ENCODE measurements at regions not wholly inside any gene's neighbourhood (a gene's known extent, or its start where the extent isn't known, plus 50 kb on each side); places are given as distances from the start of the nearest gene placed in this dataset.

GRCh38 chr14:62253911-62254310 lies 491.7 kb downstream of the SNAPC1 start:
- Mint-ChIP-seq H3K4me1 (peaks cover 6% of the 10 kb centered on the region), H3K27me3 (ENCODE audit: low read depth) (peaks cover 20% of the 10 kb centered on the region), H3K9me3 (no peaks in the 10 kb centered on the region), H3K4me3 (no peak overlapping the region), H3K36me3 (ENCODE audit: low read depth) (no peaks in the 10 kb centered on the region), H3K27ac (ENCODE audit: unreplicated experiment) (no peak overlapping the region)
- DNase-seq (ENCODE audit: low read depth, low spot score) = no peak
- TF ChIP-seq CTCF (conservative IDR thresholded peaks at IDR 0.05) = no peak

DNA sequence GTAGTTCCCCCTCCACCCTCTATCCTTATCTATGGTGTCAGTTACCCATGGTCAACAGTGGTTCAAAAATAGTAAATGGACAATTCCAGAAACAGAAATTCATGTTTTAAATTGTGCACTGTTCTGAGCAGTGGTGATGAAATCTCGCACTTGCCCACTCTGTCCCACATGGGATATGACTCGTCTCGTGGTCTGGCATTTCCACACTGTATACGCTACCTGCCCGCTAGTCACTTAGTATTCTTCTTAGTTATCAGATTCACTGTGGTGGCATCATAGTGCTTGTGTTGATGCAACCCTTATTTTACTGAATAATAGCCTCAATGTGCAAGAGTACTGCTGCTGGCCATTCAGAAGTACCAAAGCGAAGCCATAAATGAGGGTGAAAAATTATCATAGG lies 507.0 kb downstream of the SNAPC1 start:
- no peak overlapping the region for H3K4me3 Mint-ChIP-seq
- no peak for TF ChIP-seq CTCF (conservative IDR thresholded peaks at IDR 0.05)

DNA sequence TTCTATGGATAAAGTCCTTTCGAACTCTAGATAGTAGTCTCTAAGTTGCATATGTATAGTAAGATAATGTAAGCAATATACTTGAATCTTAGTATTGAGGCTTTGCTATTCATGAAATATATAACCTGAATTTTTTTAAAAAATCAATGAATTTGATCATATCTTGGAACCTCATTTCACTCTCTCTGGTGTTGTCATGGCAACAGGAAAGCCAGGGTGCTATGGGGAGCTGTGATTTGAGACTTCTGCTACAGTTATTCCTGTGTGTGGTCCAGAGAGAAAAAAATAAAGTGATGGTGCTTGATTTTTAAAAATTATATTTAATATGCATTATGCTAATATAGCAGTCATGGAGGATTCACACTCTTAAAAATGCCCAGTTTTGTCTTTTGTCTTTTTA lies 508.0 kb downstream of the SNAPC1 start:
- DNase-seq (ENCODE audit: low read depth, low spot score) = no peak
- Mint-ChIP-seq H3K27ac (ENCODE audit: unreplicated experiment) (no peak overlapping the region), H3K4me1 (no peaks in the 10 kb centered on the region), H3K36me3 (ENCODE audit: low read depth) (no peaks in the 10 kb centered on the region), H3K27me3 (ENCODE audit: low read depth) (peaks cover 15% of the 10 kb centered on the region), H3K4me3 (no peak overlapping the region), H3K9me3 (no peaks in the 10 kb centered on the region)
- TF ChIP-seq CTCF (conservative IDR thresholded peaks at IDR 0.05) = no peak

More for the DNA sequence above, 507.0 kb downstream of the SNAPC1 start:
- H3K27me3 Mint-ChIP-seq (ENCODE audit: low read depth) = peaks cover 15% of the 10 kb centered on the region
- no peaks in the 10 kb centered on the region for H3K4me1 Mint-ChIP-seq
- no peak for DNase-seq (ENCODE audit: low read depth, low spot score)
- no peaks in the 10 kb centered on the region for H3K36me3 Mint-ChIP-seq (ENCODE audit: low read depth)
- H3K27ac Mint-ChIP-seq (ENCODE audit: unreplicated experiment) = no peak overlapping the region
- H3K9me3 Mint-ChIP-seq = no peaks in the 10 kb centered on the region

DNA sequence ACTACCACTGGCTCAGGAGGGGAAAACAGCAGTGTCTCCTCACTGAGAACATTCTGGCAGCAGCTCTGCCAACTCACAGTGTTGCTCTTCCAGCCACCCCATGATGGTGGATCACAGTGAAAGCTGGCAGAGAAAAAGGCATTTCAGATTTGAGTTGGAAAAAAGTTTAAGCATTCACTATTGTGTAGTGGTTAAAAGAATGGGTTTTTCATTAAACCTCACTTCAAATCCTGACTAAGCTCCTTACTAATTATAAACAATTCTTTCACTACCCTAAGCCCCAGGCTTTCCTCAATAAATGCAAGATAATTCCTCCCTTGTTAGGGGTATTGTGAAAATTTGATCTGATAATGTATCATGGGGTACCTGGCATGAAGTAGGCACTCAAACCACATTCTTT lies 518.1 kb downstream of the SNAPC1 start:
- no peak for DNase-seq (ENCODE audit: low read depth, low spot score)
- TF ChIP-seq CTCF (conservative IDR thresholded peaks at IDR 0.05) = no peak
- no peaks in the 10 kb centered on the region for H3K27me3 Mint-ChIP-seq (ENCODE audit: low read depth)

DNA sequence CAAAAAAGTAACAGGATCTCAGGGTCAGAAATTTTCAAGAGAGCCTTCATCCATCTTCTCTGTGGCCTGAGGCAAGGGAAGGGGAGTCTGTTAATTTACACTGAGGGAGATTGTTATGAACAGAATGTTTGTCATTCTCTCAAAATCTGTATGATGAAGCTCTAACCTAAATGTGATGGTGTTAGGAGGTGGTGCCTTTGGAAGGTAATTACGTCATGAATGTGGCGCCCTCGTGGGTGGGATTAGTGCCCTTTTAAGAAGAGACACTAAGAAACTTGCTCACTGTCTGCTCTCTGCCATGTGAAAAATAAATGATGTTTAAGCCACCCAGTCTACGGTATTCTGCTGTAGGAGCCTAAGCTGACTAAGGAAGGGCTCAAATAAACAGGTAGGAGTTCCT lies 521.6 kb downstream of the SNAPC1 start:
- Mint-ChIP-seq H3K27me3 (ENCODE audit: low read depth) (no peaks in the 10 kb centered on the region), H3K9me3 (peaks cover 6% of the 10 kb centered on the region), H3K4me3 (no peak overlapping the region), H3K27ac (ENCODE audit: unreplicated experiment) (no peak overlapping the region), H3K4me1 (peaks cover 7% of the 10 kb centered on the region), H3K36me3 (ENCODE audit: low read depth) (no peaks in the 10 kb centered on the region)
- TF ChIP-seq CTCF (conservative IDR thresholded peaks at IDR 0.05) = no peak
- DNase-seq (ENCODE audit: low read depth, low spot score) = no peak

More for the DNA sequence above, 518.1 kb downstream of the SNAPC1 start:
- peaks cover 6% of the 10 kb centered on the region for H3K9me3 Mint-ChIP-seq
- H3K4me1 Mint-ChIP-seq = peaks cover 7% of the 10 kb centered on the region
- H3K36me3 Mint-ChIP-seq (ENCODE audit: low read depth) = no peaks in the 10 kb centered on the region
- no peak overlapping the region for H3K27ac Mint-ChIP-seq (ENCODE audit: unreplicated experiment)
- no peak overlapping the region for H3K4me3 Mint-ChIP-seq

DNA sequence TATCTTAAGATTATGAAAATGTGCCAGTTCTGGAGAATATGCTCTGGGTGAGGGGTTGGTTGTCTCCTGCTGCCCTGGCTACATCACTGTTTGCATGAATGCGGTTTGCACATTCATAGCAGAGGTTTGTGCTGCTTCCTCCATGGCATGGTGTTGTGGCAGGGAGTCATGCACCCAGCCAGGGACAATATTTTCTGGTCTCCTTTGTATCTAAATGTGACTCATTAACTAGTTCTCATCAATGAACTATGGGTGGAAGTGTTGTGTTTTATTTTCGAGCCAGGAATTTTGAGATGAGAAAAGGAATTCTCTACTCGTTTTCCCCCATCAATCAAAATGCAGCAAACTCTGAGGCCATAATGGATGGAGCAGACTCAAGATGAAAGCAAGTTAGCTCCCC lies 527.3 kb downstream of the SNAPC1 start:
- Mint-ChIP-seq H3K27me3 (ENCODE audit: low read depth) (no peaks in the 10 kb centered on the region), H3K4me1 (no peaks in the 10 kb centered on the region), H3K4me3 (no peak overlapping the region), H3K27ac (ENCODE audit: unreplicated experiment) (no peak overlapping the region), H3K36me3 (ENCODE audit: low read depth) (peaks cover 3% of the 10 kb centered on the region), H3K9me3 (no peaks in the 10 kb centered on the region)
- no peak for DNase-seq (ENCODE audit: low read depth, low spot score)
- no peak for TF ChIP-seq CTCF (conservative IDR thresholded peaks at IDR 0.05)

Measured in neural crest cell (in vitro differentiated cells).